MCF 10A (cell line): ENCODE measurements at regions not wholly inside any gene's neighbourhood (a gene's known extent, or its start where the extent isn't known, plus 50 kb on each side); places are given as distances from the start of the nearest gene placed in this dataset.

Experiments
- BruUV-seq: library from RNA; stranded (reverse); fragments of 400-500 nt; replicated peaks from 2 replicates; lab custom pipeline; 2021; lab: Mats Ljungman, UMichigan
- CTCF ChIA-PET: fragments of 300-600 bp; sonication (Branson Sonifier 250); formaldehyde crosslinking; extraction: SDS; loops from one replicate; lab custom pipeline; 2021; ENCODE audit warnings: antibody characterized with exemption, inconsistent platforms; lab: Yijun Ruan, JAX
- POLR2A ChIA-PET: fragments of 300-600, 350-650 bp; sonication (Branson Sonifier 250); formaldehyde crosslinking; extraction: SDS; loops from one replicate; lab custom pipeline; 2020; ENCODE audit warnings: antibody characterized with exemption, inconsistent platforms; lab: Yijun Ruan, JAX
- DNase-seq: peaks from one replicate; pipeline ENCODE4 v3.0.0-alpha.2; 2018; ENCODE audit not compliant: unreplicated experiment
- H3K27ac Mint-ChIP-seq: one replicate; pipeline ENCODE4 v1.8.0; 2022; ENCODE audit warnings: mild to moderate bottlenecking, low read depth, mixed read lengths; ENCODE audit not compliant: unreplicated experiment
- H3K27me3 Mint-ChIP-seq: one replicate; pipeline ENCODE4 v1.8.0; 2022; ENCODE audit warnings: mixed read lengths; ENCODE audit not compliant: insufficient read depth, unreplicated experiment
- H3K36me3 Mint-ChIP-seq: one replicate; pipeline ENCODE4 v1.8.0; 2022; ENCODE audit warnings: mild to moderate bottlenecking, moderate library complexity, mixed read lengths; ENCODE audit not compliant: insufficient read depth, unreplicated experiment
- H3K4me1 Mint-ChIP-seq: one replicate; pipeline ENCODE4 v1.8.0; 2022; ENCODE audit warnings: mixed read lengths; ENCODE audit not compliant: insufficient read depth, unreplicated experiment
- H3K4me3 Mint-ChIP-seq: one replicate; pipeline ENCODE4 v1.8.0; 2022; ENCODE audit warnings: mild to moderate bottlenecking, moderate library complexity, mixed read lengths; ENCODE audit not compliant: unreplicated experiment
- H3K9me3 Mint-ChIP-seq: one replicate; pipeline ENCODE4 v1.8.0; 2022; ENCODE audit warnings: mixed read lengths; ENCODE audit not compliant: unreplicated experiment
- intact Hi-C: fragments of 100-400 bp; cut with micrococcal nuclease; formaldehyde crosslinking; loops from 2 replicates; pipeline ENCODE4 v1.14.1; 2022
- TF ChIP-seq, protein P1 (sequence below): fragments of 200-600 bp; IDR thresholded peaks from one replicate; pipeline ENCODE4 v1.8.0; 2022; ENCODE audit warnings: antibody characterized with exemption, mild to moderate bottlenecking; ENCODE audit not compliant: unreplicated experiment

DNA sequence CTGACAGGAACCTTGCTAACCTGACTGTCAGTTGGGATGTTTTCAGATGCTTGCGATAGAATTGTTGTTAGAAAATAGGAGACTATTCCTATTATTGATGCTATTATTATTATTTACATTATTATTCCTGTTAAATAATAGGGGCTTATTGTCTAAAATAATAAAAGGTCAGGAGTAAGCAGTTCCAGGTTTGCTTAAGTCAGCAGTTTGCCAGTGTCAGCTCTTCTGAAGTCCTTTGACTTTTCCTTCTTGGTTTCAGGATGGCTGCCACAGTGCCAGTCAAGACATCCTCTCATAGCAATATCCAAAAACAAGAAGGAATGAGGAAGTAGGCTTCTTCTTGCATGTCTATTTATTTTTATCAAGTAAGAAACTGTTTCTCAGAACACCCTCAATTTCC, 141.7 kb upstream of the MARCHF11 start:
- Mint-ChIP-seq H3K4me3 (no peak overlapping the region), H3K9me3 (no peaks in the 10 kb centered on the region), H3K36me3 (no peaks in the 10 kb centered on the region), H3K27ac (no peak overlapping the region), H3K27me3 (peaks cover 86% of the 10 kb centered on the region), H3K4me1 (no peaks in the 10 kb centered on the region)
- ChIA-PET CTCF (no interaction called here), POLR2A (no interaction called here)
- TF ChIP-seq, protein P1, sequence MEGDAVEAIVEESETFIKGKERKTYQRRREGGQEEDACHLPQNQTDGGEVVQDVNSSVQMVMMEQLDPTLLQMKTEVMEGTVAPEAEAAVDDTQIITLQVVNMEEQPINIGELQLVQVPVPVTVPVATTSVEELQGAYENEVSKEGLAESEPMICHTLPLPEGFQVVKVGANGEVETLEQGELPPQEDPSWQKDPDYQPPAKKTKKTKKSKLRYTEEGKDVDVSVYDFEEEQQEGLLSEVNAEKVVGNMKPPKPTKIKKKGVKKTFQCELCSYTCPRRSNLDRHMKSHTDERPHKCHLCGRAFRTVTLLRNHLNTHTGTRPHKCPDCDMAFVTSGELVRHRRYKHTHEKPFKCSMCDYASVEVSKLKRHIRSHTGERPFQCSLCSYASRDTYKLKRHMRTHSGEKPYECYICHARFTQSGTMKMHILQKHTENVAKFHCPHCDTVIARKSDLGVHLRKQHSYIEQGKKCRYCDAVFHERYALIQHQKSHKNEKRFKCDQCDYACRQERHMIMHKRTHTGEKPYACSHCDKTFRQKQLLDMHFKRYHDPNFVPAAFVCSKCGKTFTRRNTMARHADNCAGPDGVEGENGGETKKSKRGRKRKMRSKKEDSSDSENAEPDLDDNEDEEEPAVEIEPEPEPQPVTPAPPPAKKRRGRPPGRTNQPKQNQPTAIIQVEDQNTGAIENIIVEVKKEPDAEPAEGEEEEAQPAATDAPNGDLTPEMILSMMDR, result no peak
- intact Hi-C loops, result no loop called here
- BruUV-seq, result no TSS peak
- DNase-seq, result no peak

DNA sequence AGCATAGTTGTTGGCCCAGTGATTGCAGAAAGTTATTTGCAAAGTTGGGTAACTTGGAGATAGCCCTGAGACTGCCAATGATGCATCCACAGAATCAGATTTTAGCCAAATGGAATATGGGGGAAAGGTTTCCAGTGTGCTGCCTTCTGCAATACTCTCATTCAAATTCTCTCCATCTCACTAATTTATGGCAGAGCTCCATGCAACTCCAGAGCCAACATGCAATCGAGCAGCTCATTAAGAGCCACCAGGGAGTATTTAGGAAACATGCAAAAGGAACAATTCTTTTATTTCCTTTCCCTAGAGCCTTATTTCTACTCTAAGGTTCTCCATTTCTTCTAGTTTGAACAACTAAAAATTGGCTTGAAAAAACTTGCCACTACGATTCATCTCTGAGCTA, 135.9 kb upstream of the MARCHF11 start:
- BruUV-seq, result no TSS peak
- no peak for DNase-seq
- Mint-ChIP-seq H3K9me3 (no peaks in the 10 kb centered on the region), H3K4me3 (no peak overlapping the region), H3K27me3 (peaks cover 84% of the 10 kb centered on the region), H3K36me3 (no peaks in the 10 kb centered on the region), H3K27ac (no peak overlapping the region), H3K4me1 (no peaks in the 10 kb centered on the region)
- ChIA-PET CTCF (no interaction called here), POLR2A (no interaction called here)
- TF ChIP-seq, protein P1, result no peak
- intact Hi-C loops, result no loop called here

DNA sequence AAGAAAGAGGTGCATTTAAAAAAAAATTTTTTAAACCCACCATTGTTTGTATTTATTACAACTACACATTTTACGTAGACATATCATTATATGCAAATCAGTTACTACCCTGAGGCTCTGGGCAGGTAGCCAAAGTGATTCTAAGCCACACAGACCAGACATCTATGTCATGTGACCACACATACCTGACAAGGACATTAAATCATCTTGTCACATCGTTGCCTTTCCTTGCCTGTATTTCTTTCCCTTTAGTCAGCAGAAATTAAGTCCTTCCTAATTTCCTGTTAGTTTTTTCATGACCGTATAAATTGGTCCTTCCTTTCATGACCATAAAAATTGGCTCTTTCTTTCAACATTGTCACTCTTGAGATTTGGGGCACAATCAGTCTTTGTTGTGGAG, 134.2 kb upstream of the MARCHF11 start:
- ChIA-PET POLR2A (no interaction called here), CTCF (interaction anchor here (1.4 kb wide), 1 partner anchor 9 kb away, joined by 3 read pairs; no protein-coding TSS in a partner anchor)
- Mint-ChIP-seq H3K27me3 (peaks cover 80% of the 10 kb centered on the region), H3K4me1 (no peaks in the 10 kb centered on the region), H3K9me3 (no peaks in the 10 kb centered on the region), H3K27ac (no peak overlapping the region), H3K36me3 (no peaks in the 10 kb centered on the region), H3K4me3 (no peak overlapping the region)
- BruUV-seq, result no TSS peak
- TF ChIP-seq, protein P1, result no peak
- intact Hi-C loops, result no loop called here
- DNase-seq, result no peak

DNA sequence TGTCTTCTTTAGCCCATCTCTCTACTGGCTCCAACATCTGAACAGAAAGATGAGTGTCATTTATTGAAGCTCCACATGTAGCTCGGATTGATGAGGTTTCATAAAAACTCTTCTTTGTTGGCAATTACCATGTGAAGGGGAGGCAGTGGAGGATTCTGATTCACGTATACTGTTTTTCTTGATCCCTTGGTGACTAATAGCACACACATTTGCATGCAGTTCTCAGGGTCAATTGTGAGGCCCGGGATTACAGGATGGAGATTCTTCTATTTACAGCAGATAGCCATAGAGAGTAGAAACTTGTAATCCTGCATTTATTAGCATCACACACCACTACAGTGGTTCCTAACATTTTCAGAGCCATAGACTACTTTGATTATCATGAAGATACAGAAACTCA, 133.2 kb upstream of the MARCHF11 start:
- DNase-seq, result no peak
- H3K27ac Mint-ChIP-seq, result no peak overlapping the region
- H3K36me3 Mint-ChIP-seq, result no peaks in the 10 kb centered on the region
- no peaks in the 10 kb centered on the region for H3K4me1 Mint-ChIP-seq
- BruUV-seq, result no TSS peak
- intact Hi-C loops, result no loop called here
- peaks cover 75% of the 10 kb centered on the region for H3K27me3 Mint-ChIP-seq
- H3K4me3 Mint-ChIP-seq, result no peak overlapping the region
- CTCF ChIA-PET, result interaction anchor here (1.4 kb wide), 1 partner anchor 10 kb away, joined by 3 read pairs; no protein-coding TSS in a partner anchor
- POLR2A ChIA-PET, result interaction anchor here (0.6 to 1.5 kb wide), 3 partner anchors 12 to 63 kb away, joined by 3 read pairs; no protein-coding TSS in a partner anchor
- H3K9me3 Mint-ChIP-seq, result no peaks in the 10 kb centered on the region
- TF ChIP-seq, protein P1, result no peak
